RPMI8226 (cell line): ENCODE measurements at regions not wholly inside any gene's neighbourhood (a gene's known extent, or its start where the extent isn't known, plus 50 kb on each side); places are given as distances from the start of the nearest gene placed in this dataset.
"Not testable (repeated sequence)": the region's sequence is repeated elsewhere in the genome, so short reads cannot be mapped to it uniquely, and the experiment has no call there.

Experiments used
- DNase-seq: peaks from one replicate; pipeline ENCODE4 v3.0.0-alpha.2; 2015

GRCh38 chr2:138221358-138221757 is 257.1 kb downstream of the HNMT start:
- DNase-seq, result no peak

- DNase-seq, result no peak
Observed at GRCh38 chr2:138223319-138223718, 259.0 kb downstream of the HNMT start.

GRCh38 chr2:138227195-138227594 is 262.9 kb downstream of the HNMT start:
- DNase-seq, result no peak

GRCh38 chr2:138228101-138228500 is 263.8 kb downstream of the HNMT start:
- no peak for DNase-seq

GRCh38 chr2:138234265-138234664 is 267.3 kb upstream of the SPOPL start:
- DNase-seq, result no peak

- DNase-seq, result no peak
Observed at GRCh38 chr2:138235041-138235440, 266.5 kb upstream of the SPOPL start.

- no peak for DNase-seq
Observed at GRCh38 chr2:138236142-138236541, 265.4 kb upstream of the SPOPL start.

- DNase-seq, result no peak
Observed at GRCh38 chr2:138237667-138238384, 263.7 kb upstream of the SPOPL start.

GRCh38 chr2:138238908-138239307 is 262.7 kb upstream of the SPOPL start:
- no peak for DNase-seq

GRCh38 chr2:138239902-138240491 is 261.6 kb upstream of the SPOPL start:
- DNase-seq, result no peak

GRCh38 chr2:138243372-138243771 is 258.2 kb upstream of the SPOPL start:
- DNase-seq, result no peak

- no peak for DNase-seq
Observed at GRCh38 chr2:138244501-138244925, 257.1 kb upstream of the SPOPL start.

- no peak for DNase-seq
Observed at GRCh38 chr2:138245310-138245709, 256.3 kb upstream of the SPOPL start.

GRCh38 chr2:138247302-138247701 is 254.3 kb upstream of the SPOPL start:
- DNase-seq, result no peak

GRCh38 chr2:138249207-138249606 is 252.4 kb upstream of the SPOPL start:
- no peak for DNase-seq

GRCh38 chr2:138250843-138251320 is 250.7 kb upstream of the SPOPL start:
- not testable (repeated sequence) for DNase-seq

- no peak for DNase-seq
Observed at GRCh38 chr2:138252587-138252986, 249.0 kb upstream of the SPOPL start.

GRCh38 chr2:138255670-138256069 is 245.9 kb upstream of the SPOPL start:
- no peak for DNase-seq

GRCh38 chr2:138267161-138267901 is 234.2 kb upstream of the SPOPL start:
- DNase-seq, result no peak

GRCh38 chr2:138267902-138268254 is 233.7 kb upstream of the SPOPL start:
- DNase-seq, result no peak

GRCh38 chr2:138269765-138270164 is 231.8 kb upstream of the SPOPL start:
- DNase-seq, result no peak

GRCh38 chr2:138271467-138271866 is 230.1 kb upstream of the SPOPL start:
- DNase-seq, result no peak

- no peak for DNase-seq
Observed at GRCh38 chr2:138272524-138273195, 228.9 kb upstream of the SPOPL start.
